ENCODE measurements at regions not wholly inside any gene's neighbourhood (a gene's known extent, or its start where the extent isn't known, plus 50 kb on each side); places are given as distances from the start of the nearest gene placed in this dataset.
"Not testable (repeated sequence)": the region's sequence is repeated elsewhere in the genome, so short reads cannot be mapped to it uniquely, and the experiment has no call there.

DNA sequence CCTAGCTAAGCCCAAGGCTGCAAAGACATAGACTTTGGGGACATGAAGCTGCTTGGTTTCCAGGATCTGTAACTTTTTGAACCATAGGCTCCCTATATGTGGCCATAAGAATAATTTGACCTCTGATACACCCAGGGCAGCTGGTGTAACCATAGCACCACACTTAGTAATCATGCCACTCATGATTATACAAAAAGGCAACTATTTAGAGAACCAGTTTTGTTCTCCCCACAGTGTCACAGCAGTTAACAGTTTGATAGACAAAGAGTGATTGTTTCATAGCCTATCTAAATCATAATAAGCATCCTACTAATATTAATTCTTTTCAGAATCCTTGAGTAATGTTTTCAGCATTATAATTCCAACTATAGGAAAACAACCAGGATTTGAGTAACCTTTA, 334.9 kb downstream of the NEK10 start:
- no peak overlapping the region for H3K9ac ChIP-seq (ENCODE audit: low read length)
- H3K14ac ChIP-seq (ENCODE audit: low read length in 2 of 2): no peak overlapping the region
- H2AFZ ChIP-seq (ENCODE audit: low read depth, low read length): no peak overlapping the region
- H2BK5ac ChIP-seq (ENCODE audit: low read depth, low read length, poor library complexity, severe bottlenecking): no peak overlapping the region
- no peaks in the 10 kb centered on the region for H3K36me3 ChIP-seq (ENCODE audit: control insufficient read depth in 1 of 2, insufficient read depth in 2 of 2, low read depth in 1 of 2, low read length in 2 of 2)
- H3K4me2 ChIP-seq (ENCODE audit: low read length, poor library complexity, severe bottlenecking): no peak overlapping the region
- no peak overlapping the region for H4K91ac ChIP-seq (ENCODE audit: low read length)
- H3K27ac ChIP-seq (ENCODE audit: low read length, poor library complexity, severe bottlenecking): no peak overlapping the region
- no peak overlapping the region for H3K4me3 ChIP-seq (ENCODE audit: insufficient read depth in 1 of 2, low read depth in 1 of 2, low read length in 2 of 2)
- no peak overlapping the region for H2AK5ac ChIP-seq (ENCODE audit: low read length, severe bottlenecking)
- H2BK120ac ChIP-seq (ENCODE audit: low read depth, low read length): no peak overlapping the region
- H4K8ac ChIP-seq (ENCODE audit: low read length): no peak overlapping the region
- no peak for DNase-seq
- no peak overlapping the region for H3K23ac ChIP-seq (ENCODE audit: low read length in 2 of 2)
- H2BK12ac ChIP-seq (ENCODE audit: low read length in 2 of 2): no peak overlapping the region
- no peak overlapping the region for H3K18ac ChIP-seq (ENCODE audit: low read depth in 1 of 2, low read length in 2 of 2)
- H3K27me3 ChIP-seq (ENCODE audit: control insufficient read depth in 1 of 2, insufficient read depth in 1 of 2, low read length in 2 of 2): no peaks in the 10 kb centered on the region
- no peak overlapping the region for H3K4ac ChIP-seq (ENCODE audit: low read depth in 1 of 2, low read length in 2 of 2)
- no peak overlapping the region for H2BK15ac ChIP-seq (ENCODE audit: low read depth, poor library complexity, severe bottlenecking)
- H3K4me1 ChIP-seq (ENCODE audit: control insufficient read depth, insufficient read depth, low read depth, low read length): no peaks in the 10 kb centered on the region
- H3K79me1 ChIP-seq (replicated peaks; ENCODE audit: low read length, poor library complexity, severe bottlenecking): no peaks in the 10 kb centered on the region
- no peaks in the 10 kb centered on the region for H3K9me3 ChIP-seq (ENCODE audit: control insufficient read depth, low read length)

DNA sequence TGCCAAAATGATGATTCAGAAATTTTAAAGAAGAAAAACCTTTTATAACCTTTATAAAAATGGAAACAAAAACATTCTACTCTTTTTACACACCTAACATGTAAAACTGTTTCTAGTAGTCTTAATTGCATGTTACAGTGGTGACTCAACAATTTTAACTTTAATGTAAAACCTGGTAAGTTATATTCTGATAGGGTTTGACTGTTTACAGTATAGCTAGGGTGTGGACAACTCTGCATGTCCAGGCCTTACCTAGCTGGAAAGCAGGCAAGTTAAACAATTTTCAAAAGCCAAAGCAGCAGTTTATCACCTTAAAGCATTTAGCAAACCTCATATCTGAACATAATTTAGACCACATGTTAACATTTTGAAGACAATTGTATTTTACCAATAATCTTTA, 328.5 kb downstream of the NEK10 start:
- Histone ChIP-seq H2BK12ac (ENCODE audit: low read length in 2 of 2) (no peak overlapping the region), H4K8ac (ENCODE audit: low read length) (no peak overlapping the region), H2AK5ac (ENCODE audit: low read length, severe bottlenecking) (no peak overlapping the region), H3K9ac (ENCODE audit: low read length) (no peak overlapping the region), H3K27me3 (ENCODE audit: control insufficient read depth in 1 of 2, insufficient read depth in 1 of 2, low read length in 2 of 2) (no peaks in the 10 kb centered on the region), H3K18ac (ENCODE audit: low read depth in 1 of 2, low read length in 2 of 2) (no peak overlapping the region), H3K4me2 (ENCODE audit: low read length, poor library complexity, severe bottlenecking) (no peak overlapping the region), H3K4me3 (ENCODE audit: insufficient read depth in 1 of 2, low read depth in 1 of 2, low read length in 2 of 2) (no peak overlapping the region), H3K79me1 (replicated peaks; ENCODE audit: low read length, poor library complexity, severe bottlenecking) (no peaks in the 10 kb centered on the region), H2BK15ac (ENCODE audit: low read depth, poor library complexity, severe bottlenecking) (no peak overlapping the region), H3K36me3 (ENCODE audit: control insufficient read depth in 1 of 2, insufficient read depth in 2 of 2, low read depth in 1 of 2, low read length in 2 of 2) (no peaks in the 10 kb centered on the region), H3K9me3 (ENCODE audit: control insufficient read depth, low read length) (no peaks in the 10 kb centered on the region), H3K14ac (ENCODE audit: low read length in 2 of 2) (no peak overlapping the region), H3K4me1 (ENCODE audit: control insufficient read depth, insufficient read depth, low read depth, low read length) (no peaks in the 10 kb centered on the region), H3K4ac (ENCODE audit: low read depth in 1 of 2, low read length in 2 of 2) (no peak overlapping the region), H2AFZ (ENCODE audit: low read depth, low read length) (no peak overlapping the region), H2BK5ac (ENCODE audit: low read depth, low read length, poor library complexity, severe bottlenecking) (no peak overlapping the region), H3K23ac (ENCODE audit: low read length in 2 of 2) (no peak overlapping the region), H4K91ac (ENCODE audit: low read length) (no peak overlapping the region), H2BK120ac (ENCODE audit: low read depth, low read length) (no peak overlapping the region), H3K27ac (ENCODE audit: low read length, poor library complexity, severe bottlenecking) (no peak overlapping the region)
- DNase-seq: no peak

DNA sequence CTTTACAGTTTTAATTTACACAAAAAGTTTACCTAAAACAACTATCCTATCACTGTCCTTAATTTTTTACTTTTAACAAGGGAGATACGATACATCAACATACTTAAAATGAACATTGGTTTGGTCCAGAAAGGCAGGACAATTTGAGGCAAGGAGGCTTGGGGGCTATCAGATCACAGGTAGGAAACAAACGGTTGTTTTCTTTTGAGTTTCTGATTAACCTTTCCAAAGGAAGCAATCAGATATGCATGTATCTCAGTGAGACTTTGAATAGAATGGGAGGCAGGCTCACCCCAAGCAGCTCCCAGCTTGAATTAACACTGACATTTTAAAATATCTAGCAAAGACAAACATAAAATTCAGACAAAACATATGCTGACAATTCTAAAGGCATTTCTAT, 326.6 kb downstream of the NEK10 start:
- not testable (repeated sequence) for H3K23ac ChIP-seq (ENCODE audit: low read length in 2 of 2); H2BK120ac ChIP-seq (ENCODE audit: low read depth, low read length); H3K4me1 ChIP-seq (ENCODE audit: control insufficient read depth, insufficient read depth, low read depth, low read length); H3K27ac ChIP-seq (ENCODE audit: low read length, poor library complexity, severe bottlenecking); H2AFZ ChIP-seq (ENCODE audit: low read depth, low read length); H2BK5ac ChIP-seq (ENCODE audit: low read depth, low read length, poor library complexity, severe bottlenecking); H3K14ac ChIP-seq (ENCODE audit: low read length in 2 of 2); H3K79me1 ChIP-seq (replicated peaks; ENCODE audit: low read length, poor library complexity, severe bottlenecking); H2AK5ac ChIP-seq (ENCODE audit: low read length, severe bottlenecking); DNase-seq; H3K4me2 ChIP-seq (ENCODE audit: low read length, poor library complexity, severe bottlenecking); H3K4ac ChIP-seq (ENCODE audit: low read depth in 1 of 2, low read length in 2 of 2); H4K91ac ChIP-seq (ENCODE audit: low read length); H3K9me3 ChIP-seq (ENCODE audit: control insufficient read depth, low read length); H3K27me3 ChIP-seq (ENCODE audit: control insufficient read depth in 1 of 2, insufficient read depth in 1 of 2, low read length in 2 of 2); H3K18ac ChIP-seq (ENCODE audit: low read depth in 1 of 2, low read length in 2 of 2); H2BK15ac ChIP-seq (ENCODE audit: low read depth, poor library complexity, severe bottlenecking); H3K9ac ChIP-seq (ENCODE audit: low read length); H2BK12ac ChIP-seq (ENCODE audit: low read length in 2 of 2); H3K4me3 ChIP-seq (ENCODE audit: insufficient read depth in 1 of 2, low read depth in 1 of 2, low read length in 2 of 2); H4K8ac ChIP-seq (ENCODE audit: low read length); H3K36me3 ChIP-seq (ENCODE audit: control insufficient read depth in 1 of 2, insufficient read depth in 2 of 2, low read depth in 1 of 2, low read length in 2 of 2)
- 41% methylated on average over 2 of the region's 2 CpGs for WGBS

DNA sequence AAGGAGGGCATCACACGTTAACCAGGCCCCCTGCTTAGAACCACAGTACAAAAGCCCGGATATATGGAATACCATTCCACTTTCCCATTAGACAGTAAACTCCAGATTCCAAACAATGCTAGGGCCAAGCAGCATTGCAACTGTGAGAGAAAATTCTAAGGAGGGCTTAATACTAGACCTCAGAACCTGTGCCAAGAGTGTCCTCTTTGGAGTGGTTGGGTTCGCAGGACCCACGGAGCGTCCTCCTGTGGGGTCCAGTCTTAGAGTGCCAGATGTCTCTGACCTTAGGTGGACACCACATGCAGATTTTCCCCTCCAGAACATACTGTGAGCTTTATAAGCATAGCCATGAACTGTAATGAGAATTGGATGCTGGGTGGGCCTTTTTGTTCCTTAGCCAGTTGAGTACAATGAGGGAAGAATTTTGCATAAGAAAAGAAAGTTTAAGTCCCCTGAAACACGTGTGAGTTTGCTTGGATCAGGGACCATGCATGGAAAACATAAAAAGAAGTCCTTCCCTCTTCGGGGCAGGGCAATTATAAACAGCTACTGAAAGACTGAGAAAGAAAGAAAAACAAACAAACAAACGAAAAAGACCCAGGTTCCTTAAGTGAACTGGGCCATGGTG, 325.7 kb downstream of the NEK10 start:
- H3K27ac ChIP-seq (ENCODE audit: low read length, poor library complexity, severe bottlenecking): no peak overlapping the region
- H3K4me3 ChIP-seq (ENCODE audit: insufficient read depth in 1 of 2, low read depth in 1 of 2, low read length in 2 of 2): no peak overlapping the region
- no peaks in the 10 kb centered on the region for H3K79me1 ChIP-seq (replicated peaks; ENCODE audit: low read length, poor library complexity, severe bottlenecking)
- no peaks in the 10 kb centered on the region for H3K4me1 ChIP-seq (ENCODE audit: control insufficient read depth, insufficient read depth, low read depth, low read length)
- peaks cover 5% of the 10 kb centered on the region for H3K9me3 ChIP-seq (ENCODE audit: control insufficient read depth, low read length)
- no peak overlapping the region for H4K91ac ChIP-seq (ENCODE audit: low read length)
- H2BK5ac ChIP-seq (ENCODE audit: low read depth, low read length, poor library complexity, severe bottlenecking): no peak overlapping the region
- no peak overlapping the region for H3K23ac ChIP-seq (ENCODE audit: low read length in 2 of 2)
- no peak overlapping the region for H3K14ac ChIP-seq (ENCODE audit: low read length in 2 of 2)
- no peak overlapping the region for H2AK5ac ChIP-seq (ENCODE audit: low read length, severe bottlenecking)
- no peak overlapping the region for H3K4ac ChIP-seq (ENCODE audit: low read depth in 1 of 2, low read length in 2 of 2)
- no peak overlapping the region for H3K18ac ChIP-seq (ENCODE audit: low read depth in 1 of 2, low read length in 2 of 2)
- no peak overlapping the region for H2AFZ ChIP-seq (ENCODE audit: low read depth, low read length)
- H3K4me2 ChIP-seq (ENCODE audit: low read length, poor library complexity, severe bottlenecking): no peak overlapping the region
- H3K9ac ChIP-seq (ENCODE audit: low read length): no peak overlapping the region
- H3K36me3 ChIP-seq (ENCODE audit: control insufficient read depth in 1 of 2, insufficient read depth in 2 of 2, low read depth in 1 of 2, low read length in 2 of 2): no peaks in the 10 kb centered on the region
- no peak overlapping the region for H2BK15ac ChIP-seq (ENCODE audit: low read depth, poor library complexity, severe bottlenecking)
- 58% methylated on average over 7 of the region's 8 CpGs for WGBS
- no peak overlapping the region for H4K8ac ChIP-seq (ENCODE audit: low read length)
- H2BK120ac ChIP-seq (ENCODE audit: low read depth, low read length): no peak overlapping the region
- no peaks in the 10 kb centered on the region for H3K27me3 ChIP-seq (ENCODE audit: control insufficient read depth in 1 of 2, insufficient read depth in 1 of 2, low read length in 2 of 2)
- H2BK12ac ChIP-seq (ENCODE audit: low read length in 2 of 2): no peak overlapping the region
- no peak for DNase-seq
